Ishikawa (cell line): ENCODE measurements at regions not wholly inside any gene's neighbourhood (a gene's known extent, or its start where the extent isn't known, plus 50 kb on each side); places are given as distances from the start of the nearest gene placed in this dataset.

ENCODE experiments used
- CEBPB ChIP-seq: IDR thresholded peaks from 2 replicates; pipeline ENCODE4 v1.6.1; 2012
- CREB1 ChIP-seq: IDR thresholded peaks from 2 replicates; pipeline ENCODE4 v1.6.1; 2012; ENCODE audit warnings: low read depth
- EGR1 ChIP-seq: IDR thresholded peaks from 2 replicates; pipeline ENCODE4 v1.6.1; 2012
- EP300 ChIP-seq: IDR thresholded peaks from 2 replicates; pipeline ENCODE4 v1.6.1; 2012; ENCODE audit warnings: borderline replicate concordance
- FOXM1 ChIP-seq: IDR thresholded peaks from 2 replicates; pipeline ENCODE4 v1.6.1; 2012; ENCODE audit warnings: low read depth, borderline replicate concordance
- MAX ChIP-seq: IDR thresholded peaks from 2 replicates; pipeline ENCODE4 v1.6.1; 2012
- NFIC ChIP-seq: IDR thresholded peaks from 2 replicates; pipeline ENCODE4 v1.6.1; 2012
- RAD21 ChIP-seq: IDR thresholded peaks from 2 replicates; pipeline ENCODE4 v1.6.1; 2012; ENCODE audit warnings: low read depth
- REST ChIP-seq: IDR thresholded peaks from 2 replicates; pipeline ENCODE4 v1.6.1; 2012; ENCODE audit warnings: low read depth, mild to moderate bottlenecking
- TAF1 ChIP-seq: IDR thresholded peaks from 2 replicates; pipeline ENCODE4 v1.6.1; 2012; ENCODE audit warnings: low read depth, mild to moderate bottlenecking
- TCF12 ChIP-seq: IDR thresholded peaks from 2 replicates; pipeline ENCODE4 v1.6.1; 2012; ENCODE audit warnings: low read depth
- TEAD4 ChIP-seq: IDR thresholded peaks from 2 replicates; pipeline ENCODE4 v1.6.1; 2012
- USF1 ChIP-seq: IDR thresholded peaks from 2 replicates; pipeline ENCODE4 v1.6.1; 2012
- YY1 ChIP-seq: IDR thresholded peaks from 2 replicates; pipeline ENCODE4 v1.6.1; 2012; ENCODE audit warnings: low read depth
- ZBTB7A ChIP-seq: IDR thresholded peaks from 2 replicates; pipeline ENCODE4 v1.6.1; 2012; ENCODE audit warnings: low read depth

DNA sequence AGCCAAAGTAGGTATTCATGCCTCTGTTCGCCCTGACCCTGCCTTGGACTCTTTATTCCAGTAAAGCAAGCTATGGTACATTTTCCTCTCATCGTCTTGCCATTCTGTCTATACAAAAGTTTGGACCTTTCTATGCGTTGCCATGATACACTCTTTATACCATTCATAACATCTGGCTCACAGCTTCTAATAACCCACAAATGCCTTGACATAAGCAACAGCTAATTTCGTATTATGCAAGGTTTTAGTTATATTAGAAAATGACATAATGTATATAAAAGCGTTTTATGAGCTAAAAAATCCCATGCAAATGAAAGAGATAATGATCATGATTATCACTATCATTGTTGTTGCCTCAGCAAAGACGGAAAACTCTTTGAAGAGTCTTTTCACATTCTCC, 265.7 kb downstream of the TMEM167A start:
- no peak for TF ChIP-seq TEAD4
- TF ChIP-seq TCF12: no peak
- no peak for TF ChIP-seq EP300
- no peak for TF ChIP-seq YY1
- no peak for TF ChIP-seq RAD21
- TF ChIP-seq FOXM1: no peak
- no peak for TF ChIP-seq REST
- TF ChIP-seq CEBPB: no peak
- TF ChIP-seq EGR1: no peak
- no peak for TF ChIP-seq CREB1
- no peak for TF ChIP-seq NFIC
- no peak for TF ChIP-seq USF1
- no peak for TF ChIP-seq MAX
- TF ChIP-seq TAF1: no peak
- TF ChIP-seq ZBTB7A: no peak

- TF ChIP-seq FOXM1: no peak
- TF ChIP-seq TEAD4: no peak
- no peak for TF ChIP-seq EP300
- TF ChIP-seq MAX: no peak
- no peak for TF ChIP-seq NFIC
- no peak for TF ChIP-seq RAD21
Observed at GRCh38 chr5:82809420-82810143, 267.6 kb downstream of the TMEM167A start.

DNA sequence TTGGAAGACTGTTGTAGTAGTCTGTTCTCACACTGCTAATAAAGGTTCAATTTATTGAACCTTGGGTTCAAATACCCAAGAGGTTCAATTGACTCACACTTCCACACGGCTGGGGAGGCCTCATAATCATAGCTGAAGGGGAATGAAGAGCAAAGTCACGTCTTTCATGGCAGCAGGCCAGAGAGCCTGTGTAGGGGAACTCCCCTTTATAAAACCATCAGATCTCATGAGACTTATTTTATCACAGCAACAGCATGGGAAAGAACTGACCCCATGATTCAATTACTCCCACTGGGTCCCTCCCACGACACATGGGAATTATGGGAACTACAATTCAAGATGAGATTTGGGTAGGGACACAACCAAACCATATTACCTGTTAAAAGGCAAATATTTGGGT, 268.2 kb downstream of the TMEM167A start:
- TF ChIP-seq EP300 (no peak), ZBTB7A (no peak), EGR1 (no peak), TAF1 (no peak), MAX (no peak), CEBPB (no peak), USF1 (no peak), TEAD4 (no peak), RAD21 (no peak), REST (no peak), TCF12 (no peak), CREB1 (no peak), FOXM1 (no peak), NFIC (no peak), YY1 (no peak)

GRCh38 chr5:82807021-82807420, 270.2 kb downstream of the TMEM167A start:
- TF ChIP-seq NFIC: no peak
- no peak for TF ChIP-seq MAX
- no peak for TF ChIP-seq EP300
- TF ChIP-seq RAD21: no peak
- no peak for TF ChIP-seq TAF1
- TF ChIP-seq YY1: no peak
- TF ChIP-seq CREB1: no peak
- no peak for TF ChIP-seq TEAD4
- TF ChIP-seq CEBPB: no peak
- no peak for TF ChIP-seq REST
- no peak for TF ChIP-seq USF1
